H1 (cell line): ENCODE measurements at regions not wholly inside any gene's neighbourhood (a gene's known extent, or its start where the extent isn't known, plus 50 kb on each side); places are given as distances from the start of the nearest gene placed in this dataset.

Experiments used
- CEBPB ChIP-seq: IDR thresholded peaks from 2 replicates; pipeline ENCODE4 v1.6.1; 2012; ENCODE audit warnings: low read depth, low read length
- CHD1 ChIP-seq: IDR thresholded peaks from 2 replicates; pipeline ENCODE4 v1.6.1; 2012; ENCODE audit warnings: low read depth, low read length, improper control_type of control experiment
- CHD2 ChIP-seq: IDR thresholded peaks from 2 replicates; pipeline ENCODE4 v1.6.1; 2012; ENCODE audit warnings: low read length, improper control_type of control experiment
- CTCF ChIP-seq, 3 experiments: IDR thresholded peaks; 1 replicate in 2 of 3; 2 replicates in 1 of 3; pipeline versions ENCODE4 v1.5.1 to v1.6.1; 2011; ENCODE audit warnings: low read length in 3 of 3, mild to moderate bottlenecking in 3 of 3, inconsistent platforms in 2 of 3, low read depth in 1 of 3, moderate library complexity in 1 of 3; ENCODE audit not compliant: insufficient read depth in 1 of 3; ENCODE audit errors: control extremely low read depth in 1 of 3
- EP300 ChIP-seq, 2 experiments: IDR thresholded peaks; 1 replicate in 1 of 2; 2 replicates in 1 of 2; pipeline ENCODE4 v1.6.1; 2011 to 2012; ENCODE audit warnings: low read depth in 2 of 2, low read length in 2 of 2, mild to moderate bottlenecking in 2 of 2, borderline replicate concordance in 1 of 2, inconsistent platforms in 1 of 2, moderate library complexity in 1 of 2
- POLR2A ChIP-seq, 2 experiments: IDR thresholded peaks; 1 replicate in 1 of 2; 2 replicates in 1 of 2; pipeline ENCODE4 v1.6.1; 2011; ENCODE audit warnings: low read depth in 2 of 2, low read length in 2 of 2, mild to moderate bottlenecking in 2 of 2; ENCODE audit errors: control extremely low read depth in 1 of 2
- RAD21 ChIP-seq, 2 experiments: IDR thresholded peaks in 1 of 2; conservative IDR thresholded peaks in 1 of 2; 2 replicates each; pipeline ENCODE4 v1.6.1; 2011; ENCODE audit warnings: low read depth in 2 of 2, low read length in 2 of 2, improper control_type of control experiment in 1 of 2, inconsistent platforms in 1 of 2, mild to moderate bottlenecking in 1 of 2, moderate library complexity in 1 of 2
- SIN3A ChIP-seq, 2 experiments: IDR thresholded peaks in 1 of 2; conservative IDR thresholded peaks in 1 of 2; 2 replicates each; pipeline ENCODE4 v1.6.1; 2011 to 2012; ENCODE audit warnings: low read length in 2 of 2, improper control_type of control experiment in 1 of 2, low read depth in 1 of 2, mild to moderate bottlenecking in 1 of 2
- SP1 ChIP-seq: IDR thresholded peaks from 2 replicates; pipeline ENCODE4 v1.6.1; 2011; ENCODE audit warnings: low read depth, low read length
- TCF12 ChIP-seq: IDR thresholded peaks from 2 replicates; pipeline ENCODE4 v1.6.1; 2011; ENCODE audit warnings: low read depth, mild to moderate bottlenecking, low read length

GRCh38 chr16:60246086-60246485 is 1512.0 kb upstream of the GOT2 start:
- TF ChIP-seq CEBPB (no peak), EP300 (IDR thresholded peaks at IDR 0.05; ENCODE audit: borderline replicate concordance in 1 of 2, low read depth in 2 of 2, low read length in 2 of 2) (no peak), CTCF (IDR thresholded peaks at IDR 0.05; ENCODE audit: control extremely low read depth in 1 of 3, insufficient read depth in 1 of 3, low read depth in 1 of 3, low read length in 3 of 3) (no peak), TCF12 (no peak), CHD1 (no peak), POLR2A (IDR thresholded peaks at IDR 0.05; ENCODE audit: control extremely low read depth in 1 of 2, low read depth in 2 of 2, low read length in 2 of 2) (no peak), SP1 (no peak), RAD21 (IDR thresholded peaks at IDR 0.05 in 1 of 2, conservative IDR thresholded peaks at IDR 0.05 in 1 of 2; ENCODE audit: low read depth in 2 of 2, low read length in 2 of 2) (no peak), CHD2 (no peak), SIN3A (conservative IDR thresholded peaks at IDR 0.05 in 1 of 2, IDR thresholded peaks at IDR 0.05 in 1 of 2; ENCODE audit: low read depth in 1 of 2, low read length in 2 of 2) (no peak)
